Tibial artery (tissue), 4 donors: ENCODE measurements at regions not wholly inside any gene's neighbourhood (a gene's known extent, or its start where the extent isn't known, plus 50 kb on each side); places are given as distances from the start of the nearest gene placed in this dataset.

Experiments
- DNase-seq, 2 donors: peaks; one replicate each; pipeline ENCODE4 v3.0.0-alpha.2; 2019
- H3K27ac ChIP-seq, 2 donors: fragments of 200-600 bp; sonication (generic) in 1 of 2; 1 replicate in 1 of 2; 2 replicates in 1 of 2; pipeline ENCODE4 v1.5.1; 2018 to 2019; ENCODE audit warnings: mild to moderate bottlenecking in 1 of 2
- H3K27me3 ChIP-seq, 2 donors: fragments of 200-600 bp; sonication (generic) in 1 of 2; one replicate each; pipeline versions ENCODE4 v1.5.1 to v1.6.0; 2016 to 2019
- H3K36me3 ChIP-seq, 3 donors: fragments of 200-600 bp; sonication (generic) in 2 of 3; one replicate each; pipeline ENCODE4 v1.5.1; 2016 to 2019; ENCODE audit warnings: mild to moderate bottlenecking in 2 of 3
- H3K4me1 ChIP-seq, 4 donors: fragments of 200-600 bp; sonication (generic) in 2 of 4; 1 replicate in 3 of 4; 2 replicates in 1 of 4; pipeline ENCODE4 v1.5.1; 2016 to 2019
- H3K4me3 ChIP-seq, 2 donors: fragments of 200-600 bp; sonication (generic) in 1 of 2; 1 replicate in 1 of 2; 2 replicates in 1 of 2; pipeline ENCODE4 v1.5.1; 2018 to 2019; ENCODE audit warnings: mild to moderate bottlenecking in 2 of 2
- H3K9me3 ChIP-seq, 3 donors: fragments of 200-600 bp; sonication (generic) in 1 of 3; one replicate each; pipeline ENCODE4 v1.5.1; 2016 to 2019
- intact Hi-C: fragments of 100-400 bp; cut with DNase I; formaldehyde crosslinking; loops from one replicate; pipeline ENCODE4 v1.15.0; 2023; ENCODE audit warnings: low total_unique reads
- TF ChIP-seq, protein P1 (sequence below), 2 experiments: fragments of 200-600 bp in 1 of 2; fragments of 450-650 bp in 1 of 2; IDR thresholded peaks; one replicate each; pipeline ENCODE4 v1.5.1; 2017 to 2019; ENCODE audit warnings: antibody characterized with exemption in 2 of 2, mild to moderate bottlenecking in 1 of 2, moderate library complexity in 1 of 2

DNA sequence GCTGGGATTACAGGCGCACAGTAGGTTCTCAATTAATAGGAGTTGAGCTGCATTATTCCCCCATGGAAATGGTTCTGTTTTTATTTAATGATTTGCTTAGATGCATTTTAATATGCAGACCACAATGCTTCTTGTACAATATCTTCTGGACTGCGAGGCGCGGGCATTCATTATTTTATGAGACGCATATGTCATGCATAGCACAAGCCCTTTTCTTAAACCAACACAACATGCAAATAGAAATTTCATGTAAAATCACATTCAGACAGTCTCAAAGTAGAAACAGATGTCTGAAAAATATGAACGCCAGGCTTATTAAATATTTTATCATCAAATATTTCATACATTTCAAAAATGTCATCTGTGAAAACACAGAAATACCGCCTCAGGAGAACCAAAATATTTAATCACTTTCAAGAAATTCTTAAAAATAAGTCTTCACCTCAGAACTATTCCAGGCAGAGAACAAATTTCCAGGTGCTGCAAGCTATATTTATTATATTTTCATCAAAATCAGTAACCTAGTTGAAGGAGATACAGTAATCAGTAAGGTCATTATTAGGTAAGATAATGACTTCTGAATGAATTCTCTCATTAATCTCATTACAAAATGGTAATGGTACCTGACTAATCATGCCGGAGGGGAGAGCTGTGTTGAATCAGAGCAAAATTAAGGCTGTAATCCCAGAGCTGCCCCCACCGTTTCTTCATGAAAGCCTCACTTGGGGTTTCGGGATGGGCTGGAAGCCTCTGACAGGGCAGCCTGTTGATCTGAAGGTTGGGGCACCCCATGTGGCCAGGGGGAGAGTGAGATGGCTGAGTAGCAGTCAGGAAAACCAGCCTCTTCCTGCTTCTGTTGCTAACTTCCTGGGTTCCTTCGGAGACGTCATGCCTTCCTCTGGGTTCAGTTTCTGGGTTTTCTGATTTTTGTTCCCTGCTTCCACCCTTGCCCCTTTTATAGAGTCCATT lies 133.9 kb upstream of the ZNF618 start:
- Histone ChIP-seq H3K4me3 (no peak overlapping the region), H3K4me1 (peaks cover 0 to 4% (median 0%) of the 10 kb centered on the region in 4 donors), H3K27me3 (peaks cover 0 to 17% of the 10 kb centered on the region in 2 donors), H3K36me3 (no peaks in the 10 kb centered on the region), H3K27ac (no peak overlapping the region), H3K9me3 (peaks cover 0 to 1% (median 0%) of the 10 kb centered on the region in 3 donors)
- no peak for DNase-seq
- intact Hi-C loops, result no loop called here
- TF ChIP-seq, protein P1, sequence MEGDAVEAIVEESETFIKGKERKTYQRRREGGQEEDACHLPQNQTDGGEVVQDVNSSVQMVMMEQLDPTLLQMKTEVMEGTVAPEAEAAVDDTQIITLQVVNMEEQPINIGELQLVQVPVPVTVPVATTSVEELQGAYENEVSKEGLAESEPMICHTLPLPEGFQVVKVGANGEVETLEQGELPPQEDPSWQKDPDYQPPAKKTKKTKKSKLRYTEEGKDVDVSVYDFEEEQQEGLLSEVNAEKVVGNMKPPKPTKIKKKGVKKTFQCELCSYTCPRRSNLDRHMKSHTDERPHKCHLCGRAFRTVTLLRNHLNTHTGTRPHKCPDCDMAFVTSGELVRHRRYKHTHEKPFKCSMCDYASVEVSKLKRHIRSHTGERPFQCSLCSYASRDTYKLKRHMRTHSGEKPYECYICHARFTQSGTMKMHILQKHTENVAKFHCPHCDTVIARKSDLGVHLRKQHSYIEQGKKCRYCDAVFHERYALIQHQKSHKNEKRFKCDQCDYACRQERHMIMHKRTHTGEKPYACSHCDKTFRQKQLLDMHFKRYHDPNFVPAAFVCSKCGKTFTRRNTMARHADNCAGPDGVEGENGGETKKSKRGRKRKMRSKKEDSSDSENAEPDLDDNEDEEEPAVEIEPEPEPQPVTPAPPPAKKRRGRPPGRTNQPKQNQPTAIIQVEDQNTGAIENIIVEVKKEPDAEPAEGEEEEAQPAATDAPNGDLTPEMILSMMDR (IDR thresholded peaks at IDR 0.05), result no peak

DNA sequence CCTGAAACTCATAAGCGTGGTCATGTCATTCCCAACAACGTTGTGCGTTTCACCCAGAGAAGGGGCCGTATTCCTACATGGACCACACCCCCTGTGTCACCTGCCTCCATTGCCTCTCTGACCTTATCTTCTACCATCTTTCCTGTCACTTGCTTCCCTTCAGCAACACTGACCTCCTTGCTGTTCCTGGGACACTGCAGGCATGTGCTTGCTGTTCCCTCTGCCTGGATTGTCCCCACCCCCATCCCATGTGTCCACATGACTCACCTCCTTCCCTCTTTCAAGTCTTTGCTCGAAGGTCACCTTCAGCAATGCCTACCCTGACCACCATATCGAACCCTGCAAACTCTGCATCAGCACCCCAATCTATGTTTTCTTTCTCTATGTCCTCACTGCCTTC lies 133.2 kb upstream of the ZNF618 start:
- TF ChIP-seq, protein P1 (IDR thresholded peaks at IDR 0.05), result no peak
- H3K27ac ChIP-seq, result no peak overlapping the region
- peaks cover 0 to 17% of the 10 kb centered on the region in 2 donors for H3K27me3 ChIP-seq
- no peaks in the 10 kb centered on the region for H3K36me3 ChIP-seq
- peaks cover 0 to 4% (median 0%) of the 10 kb centered on the region in 4 donors for H3K4me1 ChIP-seq
- no peak for DNase-seq
- intact Hi-C loops, result no loop called here
- H3K9me3 ChIP-seq, result peaks cover 0 to 7% (median 0%) of the 10 kb centered on the region in 3 donors
- no peak overlapping the region for H3K4me3 ChIP-seq

DNA sequence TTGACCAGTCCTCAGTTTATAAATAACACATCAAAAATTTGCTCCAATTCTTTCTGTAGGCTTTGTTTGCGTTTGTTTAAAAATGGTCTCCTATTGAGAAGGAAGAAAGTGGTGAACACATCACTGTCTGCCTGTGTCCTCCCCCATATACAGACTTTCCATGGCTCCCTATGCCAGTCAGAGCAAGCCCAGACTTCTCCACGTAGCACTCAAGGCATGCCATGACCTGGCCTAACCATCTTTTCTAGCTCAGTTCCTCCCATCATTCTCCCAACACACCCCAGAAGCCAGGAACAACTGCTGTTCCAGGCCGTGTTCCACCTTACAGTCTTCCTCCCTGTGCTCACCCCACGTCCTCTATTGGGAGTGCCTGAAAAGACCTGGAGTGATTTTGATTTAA lies 129.6 kb upstream of the ZNF618 start:
- H3K4me1 ChIP-seq, result no peaks in the 10 kb centered on the region
- peaks cover 0 to 17% of the 10 kb centered on the region in 2 donors for H3K27me3 ChIP-seq
- H3K36me3 ChIP-seq, result no peaks in the 10 kb centered on the region
- intact Hi-C loops, result no loop called here
- H3K9me3 ChIP-seq, result peaks cover 0 to 18% (median 0%) of the 10 kb centered on the region in 3 donors
- no peak overlapping the region for H3K27ac ChIP-seq
- no peak for DNase-seq
- H3K4me3 ChIP-seq, result no peak overlapping the region
- TF ChIP-seq, protein P1 (IDR thresholded peaks at IDR 0.05), result no peak

DNA sequence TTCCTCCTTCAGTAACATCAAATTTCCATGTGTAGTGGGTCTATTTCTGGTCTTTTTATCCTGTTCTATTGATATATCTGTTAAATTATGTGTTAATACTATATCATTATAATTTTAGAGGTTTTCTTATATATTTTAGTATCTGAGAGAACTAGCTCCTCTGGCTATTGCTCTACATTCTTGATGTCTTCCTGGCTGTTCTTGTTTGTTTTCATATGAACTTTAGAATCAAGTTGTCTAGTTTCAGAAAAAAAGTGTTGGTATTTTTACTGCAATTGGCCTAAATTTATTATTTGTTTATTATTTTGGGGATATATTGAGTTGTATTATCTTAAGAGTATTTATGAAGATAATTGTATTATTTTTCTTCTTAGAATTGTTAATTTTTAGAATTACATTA lies 128.0 kb upstream of the ZNF618 start:
- DNase-seq, result no peak
- intact Hi-C loops, result no loop called here
- Histone ChIP-seq H3K27me3 (peaks cover 0 to 4% of the 10 kb centered on the region in 2 donors), H3K4me3 (no peak overlapping the region), H3K9me3 (peaks cover 0 to 18% (median 0%) of the 10 kb centered on the region in 3 donors), H3K4me1 (no peaks in the 10 kb centered on the region), H3K36me3 (no peaks in the 10 kb centered on the region), H3K27ac (no peak overlapping the region)
- TF ChIP-seq, protein P1 (IDR thresholded peaks at IDR 0.05), result no peak

DNA sequence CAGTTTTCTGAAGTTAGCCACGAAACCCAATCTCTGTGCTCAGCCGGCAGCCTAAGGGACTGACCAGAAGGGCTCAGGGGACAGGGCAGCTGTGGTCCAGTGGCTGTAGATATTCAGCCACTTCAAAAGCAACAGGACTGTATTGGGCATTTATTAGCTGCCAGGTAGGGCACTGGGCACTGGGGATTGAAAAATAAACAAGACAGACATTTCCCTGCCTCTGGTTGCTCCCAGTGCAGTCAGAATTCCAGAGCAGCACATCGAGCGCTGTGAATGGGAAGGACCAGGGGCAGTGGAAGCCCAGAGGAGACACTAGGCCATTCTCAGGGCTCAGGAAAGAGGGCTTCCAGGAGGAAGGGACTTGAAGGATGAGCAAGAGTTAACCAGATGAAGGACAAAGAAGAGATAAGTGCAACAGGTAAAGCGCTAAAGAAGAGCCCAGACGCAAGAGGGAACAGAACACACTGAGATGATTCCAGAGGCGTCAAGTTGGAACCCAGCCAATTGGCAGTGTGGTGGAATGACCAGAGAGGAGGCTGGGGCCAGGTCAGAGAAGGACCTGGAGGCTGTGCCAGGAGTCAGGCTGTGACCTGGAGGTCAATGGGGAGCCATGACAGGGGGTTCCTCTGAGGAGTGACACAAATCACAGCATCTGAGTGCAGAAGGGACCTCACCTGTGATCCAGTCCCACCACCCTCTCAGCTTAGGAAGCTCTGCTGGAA lies 122.5 kb upstream of the ZNF618 start:
- Histone ChIP-seq H3K9me3 (peaks cover 0 to 4% (median 0%) of the 10 kb centered on the region in 3 donors), H3K36me3 (no peaks in the 10 kb centered on the region), H3K4me3 (no peak overlapping the region), H3K27me3 (peaks cover 0 to 4% of the 10 kb centered on the region in 2 donors), H3K27ac (no peak overlapping the region), H3K4me1 (peaks cover 0 to 7% (median 3%) of the 10 kb centered on the region in 4 donors)
- intact Hi-C loops, result no loop called here
- TF ChIP-seq, protein P1 (IDR thresholded peaks at IDR 0.05), result no peak
- no peak for DNase-seq
